MCF 10A (cell line): ENCODE measurements at regions not wholly inside any gene's neighbourhood (a gene's known extent, or its start where the extent isn't known, plus 50 kb on each side); places are given as distances from the start of the nearest gene placed in this dataset.

ENCODE experiments used
- BruUV-seq: library from RNA; stranded (reverse); fragments of 400-500 nt; replicated peaks from 2 replicates; lab custom pipeline; 2021; lab: Mats Ljungman, UMichigan
- CTCF ChIA-PET: fragments of 300-600 bp; sonication (Branson Sonifier 250); formaldehyde crosslinking; extraction: SDS; loops from one replicate; lab custom pipeline; 2021; ENCODE audit warnings: antibody characterized with exemption, inconsistent platforms; lab: Yijun Ruan, JAX
- POLR2A ChIA-PET: fragments of 300-600, 350-650 bp; sonication (Branson Sonifier 250); formaldehyde crosslinking; extraction: SDS; loops from one replicate; lab custom pipeline; 2020; ENCODE audit warnings: antibody characterized with exemption, inconsistent platforms; lab: Yijun Ruan, JAX
- DNase-seq: peaks from one replicate; pipeline ENCODE4 v3.0.0-alpha.2; 2018; ENCODE audit not compliant: unreplicated experiment
- H3K27ac Mint-ChIP-seq: one replicate; pipeline ENCODE4 v1.8.0; 2022; ENCODE audit warnings: mild to moderate bottlenecking, low read depth, mixed read lengths; ENCODE audit not compliant: unreplicated experiment
- H3K27me3 Mint-ChIP-seq: one replicate; pipeline ENCODE4 v1.8.0; 2022; ENCODE audit warnings: mixed read lengths; ENCODE audit not compliant: insufficient read depth, unreplicated experiment
- H3K36me3 Mint-ChIP-seq: one replicate; pipeline ENCODE4 v1.8.0; 2022; ENCODE audit warnings: mild to moderate bottlenecking, moderate library complexity, mixed read lengths; ENCODE audit not compliant: insufficient read depth, unreplicated experiment
- H3K4me1 Mint-ChIP-seq: one replicate; pipeline ENCODE4 v1.8.0; 2022; ENCODE audit warnings: mixed read lengths; ENCODE audit not compliant: insufficient read depth, unreplicated experiment
- H3K4me3 Mint-ChIP-seq: one replicate; pipeline ENCODE4 v1.8.0; 2022; ENCODE audit warnings: mild to moderate bottlenecking, moderate library complexity, mixed read lengths; ENCODE audit not compliant: unreplicated experiment
- H3K9me3 Mint-ChIP-seq: one replicate; pipeline ENCODE4 v1.8.0; 2022; ENCODE audit warnings: mixed read lengths; ENCODE audit not compliant: unreplicated experiment
- intact Hi-C: fragments of 100-400 bp; cut with micrococcal nuclease; formaldehyde crosslinking; loops from 2 replicates; pipeline ENCODE4 v1.14.1; 2022
- TF ChIP-seq, protein P1 (sequence below): fragments of 200-600 bp; IDR thresholded peaks from one replicate; pipeline ENCODE4 v1.8.0; 2022; ENCODE audit warnings: antibody characterized with exemption, mild to moderate bottlenecking; ENCODE audit not compliant: unreplicated experiment

DNA sequence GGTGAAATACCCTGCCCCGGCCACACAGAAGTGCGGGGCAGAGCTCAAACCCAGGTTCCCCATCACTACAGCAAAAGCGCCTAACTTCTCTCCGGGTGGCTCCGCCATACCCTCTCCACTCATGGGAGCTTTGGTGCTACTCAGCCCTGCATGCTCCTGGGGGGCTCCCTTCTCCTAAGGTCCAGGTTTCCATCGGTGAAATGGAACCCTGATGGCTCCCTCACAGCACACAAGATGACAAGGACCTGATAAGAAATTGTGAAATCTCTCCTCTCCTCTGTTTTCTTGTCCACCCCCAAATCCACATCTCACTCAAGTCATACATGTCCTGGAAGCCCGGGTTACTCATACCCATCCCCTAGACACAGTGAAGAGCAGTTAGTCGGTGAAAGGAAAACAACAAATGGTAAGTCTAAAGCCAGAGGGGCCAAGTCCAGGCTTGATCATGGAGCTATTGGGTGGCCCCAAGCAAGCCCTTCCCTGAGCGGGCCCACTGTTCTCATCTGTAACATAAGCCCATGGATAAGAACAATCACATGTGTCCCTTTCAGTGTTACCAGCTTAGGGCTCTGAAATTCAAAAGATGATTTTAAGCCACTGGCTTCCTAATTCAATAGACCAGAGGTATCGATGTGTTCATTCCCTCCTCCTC, 317.5 kb downstream of the BCL11B start:
- POLR2A ChIA-PET = interaction anchor here (0.6 to 3.4 kb wide), 8 partner anchors 49 to 976 kb away, joined by 3 to 36 read pairs (median 6); no protein-coding TSS in a partner anchor
- Mint-ChIP-seq H3K4me3 (peak overlapping the region; percentile 25), H3K4me1 (peaks cover 53% of the 10 kb centered on the region), H3K27ac (no peak overlapping the region), H3K36me3 (no peaks in the 10 kb centered on the region), H3K9me3 (no peaks in the 10 kb centered on the region), H3K27me3 (peaks cover 10% of the 10 kb centered on the region)
- intact Hi-C loops = loop anchor here (10.0 kb wide), 1 partner anchor 820 kb away; no protein-coding TSS in a partner anchor
- CTCF ChIA-PET = interaction anchor here (0.6 to 1.3 kb wide), 4 partner anchors 10 to 317 kb away, joined by 3 to 5 read pairs (median 4); partner anchors contain the start of gene BCL11B
- DNase-seq = peak; percentile 25
- no TSS peak for BruUV-seq
- TF ChIP-seq, protein P1, sequence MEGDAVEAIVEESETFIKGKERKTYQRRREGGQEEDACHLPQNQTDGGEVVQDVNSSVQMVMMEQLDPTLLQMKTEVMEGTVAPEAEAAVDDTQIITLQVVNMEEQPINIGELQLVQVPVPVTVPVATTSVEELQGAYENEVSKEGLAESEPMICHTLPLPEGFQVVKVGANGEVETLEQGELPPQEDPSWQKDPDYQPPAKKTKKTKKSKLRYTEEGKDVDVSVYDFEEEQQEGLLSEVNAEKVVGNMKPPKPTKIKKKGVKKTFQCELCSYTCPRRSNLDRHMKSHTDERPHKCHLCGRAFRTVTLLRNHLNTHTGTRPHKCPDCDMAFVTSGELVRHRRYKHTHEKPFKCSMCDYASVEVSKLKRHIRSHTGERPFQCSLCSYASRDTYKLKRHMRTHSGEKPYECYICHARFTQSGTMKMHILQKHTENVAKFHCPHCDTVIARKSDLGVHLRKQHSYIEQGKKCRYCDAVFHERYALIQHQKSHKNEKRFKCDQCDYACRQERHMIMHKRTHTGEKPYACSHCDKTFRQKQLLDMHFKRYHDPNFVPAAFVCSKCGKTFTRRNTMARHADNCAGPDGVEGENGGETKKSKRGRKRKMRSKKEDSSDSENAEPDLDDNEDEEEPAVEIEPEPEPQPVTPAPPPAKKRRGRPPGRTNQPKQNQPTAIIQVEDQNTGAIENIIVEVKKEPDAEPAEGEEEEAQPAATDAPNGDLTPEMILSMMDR = no peak

DNA sequence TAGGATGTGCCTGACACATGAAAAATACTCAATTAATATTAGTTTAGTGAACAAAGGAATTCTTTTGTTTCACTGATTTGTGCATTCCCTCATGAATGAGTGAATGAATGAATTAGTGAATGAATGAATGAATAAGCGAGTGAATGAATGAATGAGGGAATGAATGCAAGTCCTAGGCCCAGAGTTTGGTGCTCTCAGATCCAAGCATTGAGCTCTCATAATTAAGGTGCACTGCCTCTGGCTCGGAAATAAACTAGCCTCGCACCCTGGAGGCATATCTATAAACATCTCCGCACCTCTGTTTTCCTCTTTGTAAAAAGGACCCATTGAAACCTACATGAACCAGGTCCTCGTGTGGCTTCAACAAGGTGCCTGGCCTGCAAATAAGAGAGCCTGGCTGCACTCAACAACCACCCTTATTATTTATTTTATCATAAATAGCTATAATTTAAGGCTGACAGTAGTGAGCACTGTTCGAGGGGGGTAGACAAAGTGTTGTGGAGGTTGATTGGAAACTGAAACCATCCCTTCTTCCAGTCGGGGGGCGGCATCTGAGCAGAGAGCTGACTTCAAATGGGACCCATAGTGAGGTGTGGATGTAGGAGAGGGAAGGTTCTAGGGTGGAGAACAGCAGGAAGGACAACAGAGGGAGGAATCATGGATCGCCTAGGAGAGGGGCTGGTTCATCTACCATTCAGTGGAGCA, 316.8 kb downstream of the BCL11B start:
- intact Hi-C loops = loop anchor here (5.0 to 10.0 kb wide), 4 partner anchors 82 to 820 kb away; no protein-coding TSS in a partner anchor
- H3K4me3 Mint-ChIP-seq = no peak overlapping the region
- ChIA-PET CTCF (interaction anchor here (1.1 kb wide), 1 partner anchor 10 kb away, joined by 3 read pairs; no protein-coding TSS in a partner anchor), POLR2A (interaction anchor here (0.5 to 3.4 kb wide), 5 partner anchors 81 to 977 kb away, joined by 4 to 18 read pairs (median 4); no protein-coding TSS in a partner anchor)
- no peaks in the 10 kb centered on the region for H3K36me3 Mint-ChIP-seq
- no TSS peak for BruUV-seq
- peaks cover 53% of the 10 kb centered on the region for H3K4me1 Mint-ChIP-seq
- H3K27me3 Mint-ChIP-seq = peaks cover 10% of the 10 kb centered on the region
- TF ChIP-seq, protein P1 = no peak
- no peak for DNase-seq
- no peak overlapping the region for H3K27ac Mint-ChIP-seq
- H3K9me3 Mint-ChIP-seq = no peaks in the 10 kb centered on the region

DNA sequence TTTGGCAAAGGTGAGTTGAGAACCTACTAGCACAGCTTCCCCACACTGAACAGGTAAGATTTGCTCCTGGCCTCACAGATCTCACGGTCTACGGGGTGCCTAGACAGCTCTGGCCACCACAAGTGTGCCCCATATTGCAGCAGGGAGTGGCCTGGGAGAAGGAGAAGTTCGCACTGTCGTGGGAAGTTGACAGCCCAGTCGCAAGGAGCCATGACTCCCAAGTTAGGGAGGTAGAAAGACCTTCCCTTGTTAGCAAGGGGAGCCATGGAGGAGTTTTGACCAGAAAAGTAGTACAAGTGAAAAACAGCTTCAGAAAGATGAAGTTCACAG, 316.3 kb downstream of the BCL11B start:
- H3K27me3 Mint-ChIP-seq = peaks cover 10% of the 10 kb centered on the region
- intact Hi-C loops = loop anchor here (2.0 to 10.0 kb wide), 5 partner anchors 49 to 821 kb away; no protein-coding TSS in a partner anchor
- H3K27ac Mint-ChIP-seq = no peak overlapping the region
- H3K9me3 Mint-ChIP-seq = no peaks in the 10 kb centered on the region
- POLR2A ChIA-PET = interaction anchor here (0.5 to 3.4 kb wide), 4 partner anchors 80 to 267 kb away, joined by 4 to 18 read pairs (median 4); no protein-coding TSS in a partner anchor
- H3K4me3 Mint-ChIP-seq = no peak overlapping the region
- no peak for DNase-seq
- H3K36me3 Mint-ChIP-seq = no peaks in the 10 kb centered on the region
- peaks cover 53% of the 10 kb centered on the region for H3K4me1 Mint-ChIP-seq
- CTCF ChIA-PET = interaction anchor here (0.6 kb wide), 1 partner anchor 1747 kb away, joined by 3 read pairs; no protein-coding TSS in a partner anchor
- BruUV-seq = no TSS peak
- TF ChIP-seq, protein P1 = no peak

DNA sequence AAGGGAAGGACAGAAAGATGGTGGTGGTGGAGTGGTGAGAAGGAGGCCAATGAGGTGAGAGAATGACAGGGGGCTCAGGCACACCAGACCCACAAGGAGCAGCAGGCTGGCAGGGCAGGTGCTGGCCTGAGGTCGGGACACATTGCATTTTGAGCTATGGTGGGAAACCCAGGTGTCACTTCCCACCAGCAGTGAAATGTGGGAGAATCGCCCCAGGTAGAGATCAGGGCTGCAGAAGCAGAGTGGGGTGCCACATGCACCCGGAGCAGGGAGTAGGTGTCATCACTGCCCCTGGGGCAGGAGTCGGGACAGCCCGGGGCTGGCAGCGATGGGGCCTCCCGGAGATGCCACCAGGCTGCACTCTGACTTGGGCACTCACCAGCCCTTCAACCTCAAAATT, 315.8 kb downstream of the BCL11B start:
- DNase-seq = no peak
- Mint-ChIP-seq H3K36me3 (no peaks in the 10 kb centered on the region), H3K4me1 (peaks cover 53% of the 10 kb centered on the region), H3K27me3 (peaks cover 10% of the 10 kb centered on the region), H3K27ac (no peak overlapping the region), H3K9me3 (no peaks in the 10 kb centered on the region), H3K4me3 (no peak overlapping the region)
- no TSS peak for BruUV-seq
- intact Hi-C loops = loop anchor here (2.0 to 10.0 kb wide), 5 partner anchors 49 to 821 kb away; no protein-coding TSS in a partner anchor
- ChIA-PET CTCF (interaction anchor here (0.6 kb wide), 1 partner anchor 1748 kb away, joined by 3 read pairs; no protein-coding TSS in a partner anchor), POLR2A (interaction anchor here (0.9 kb wide), 1 partner anchor 102 kb away, joined by 4 read pairs; no protein-coding TSS in a partner anchor)
- TF ChIP-seq, protein P1 = no peak
